GM18870 (cell line): ENCODE measurements at regions not wholly inside any gene's neighbourhood (a gene's known extent, or its start where the extent isn't known, plus 50 kb on each side); places are given as distances from the start of the nearest gene placed in this dataset.
"Not testable (repeated sequence)": the region's sequence is repeated elsewhere in the genome, so short reads cannot be mapped to it uniquely, and the experiment has no call there.

Experiments used
- ATAC-seq: cut with Tn5 transposase; IDR thresholded peaks from one replicate; pipeline ENCODE4 v1.9.1; 2021; ENCODE audit warnings: moderate library complexity; ENCODE audit not compliant: unreplicated experiment

DNA sequence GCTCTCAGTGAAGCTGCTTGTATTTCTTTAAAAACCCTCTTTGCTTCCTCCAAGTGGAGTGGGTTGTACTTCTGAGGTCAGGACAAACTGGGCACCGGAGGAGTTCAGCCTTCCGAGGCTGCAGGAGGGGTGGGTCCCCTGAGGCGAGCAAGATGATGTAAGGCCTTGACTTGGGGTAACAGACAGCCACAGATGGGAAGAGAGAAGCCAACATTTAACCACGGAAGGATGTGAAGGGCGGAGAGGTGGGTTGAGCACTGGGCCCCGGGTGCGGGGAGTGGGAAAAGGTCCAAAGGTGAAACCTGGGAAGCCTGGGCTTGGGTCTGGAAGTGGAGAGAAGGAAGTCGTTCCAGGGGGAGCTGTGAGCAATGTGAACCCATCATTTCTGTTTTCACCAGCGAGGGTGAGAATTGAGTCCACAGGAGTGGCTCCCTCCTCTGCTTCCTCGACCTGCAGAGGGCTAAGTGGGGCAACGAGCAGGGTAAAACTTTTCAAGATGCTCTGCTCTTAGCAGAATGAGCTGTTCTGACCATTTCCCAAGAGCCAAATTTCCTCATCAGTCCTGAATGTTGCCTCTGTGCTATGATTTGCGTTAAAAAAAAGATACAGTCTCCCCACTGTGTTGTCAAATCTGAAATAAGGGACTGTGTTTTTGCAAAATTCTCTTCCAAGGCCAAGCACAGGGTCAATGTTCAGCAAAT is 137.7 kb upstream of the CRHR1 start:
- ATAC-seq = no peak

DNA sequence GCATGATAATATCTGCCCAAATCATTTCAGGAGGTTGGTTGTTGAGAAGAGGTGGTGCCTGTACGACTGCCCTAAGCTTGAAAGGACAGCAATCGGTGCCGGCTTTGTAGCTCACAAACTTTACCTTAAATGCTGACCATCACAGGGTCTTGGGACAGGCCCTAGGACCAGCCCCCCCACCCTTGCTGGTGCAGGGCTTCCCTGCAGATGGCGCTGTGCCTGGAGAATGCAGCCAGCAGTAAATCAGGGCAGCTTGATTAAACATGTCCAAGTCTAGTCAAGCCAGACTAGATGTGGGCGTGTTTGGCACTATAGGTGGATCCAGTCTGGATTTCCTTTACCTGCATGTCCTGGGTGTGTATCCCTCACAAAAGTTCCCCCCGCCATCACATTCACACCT is 135.5 kb upstream of the CRHR1 start:
- no peak for ATAC-seq

DNA sequence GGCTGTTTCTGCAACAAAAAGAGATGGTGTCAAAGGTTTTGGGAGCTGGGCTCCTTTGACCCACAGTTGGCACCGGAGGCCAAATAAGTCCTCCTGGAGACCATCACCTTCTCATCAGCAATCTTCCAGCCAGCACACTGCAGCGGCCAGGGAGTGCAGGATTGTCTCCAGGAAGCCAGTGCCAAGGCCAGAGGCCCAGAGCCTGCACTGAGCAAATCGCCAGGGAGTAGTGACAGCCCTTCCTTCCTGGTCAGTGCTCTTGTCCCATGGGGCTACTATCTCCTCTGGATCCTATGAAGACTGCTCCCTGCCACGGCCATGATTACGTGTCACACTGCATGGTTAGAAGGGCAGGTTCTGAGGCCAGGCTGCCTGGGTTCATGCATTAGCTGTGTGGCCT is 134.3 kb upstream of the CRHR1 start:
- ATAC-seq = no peak

DNA sequence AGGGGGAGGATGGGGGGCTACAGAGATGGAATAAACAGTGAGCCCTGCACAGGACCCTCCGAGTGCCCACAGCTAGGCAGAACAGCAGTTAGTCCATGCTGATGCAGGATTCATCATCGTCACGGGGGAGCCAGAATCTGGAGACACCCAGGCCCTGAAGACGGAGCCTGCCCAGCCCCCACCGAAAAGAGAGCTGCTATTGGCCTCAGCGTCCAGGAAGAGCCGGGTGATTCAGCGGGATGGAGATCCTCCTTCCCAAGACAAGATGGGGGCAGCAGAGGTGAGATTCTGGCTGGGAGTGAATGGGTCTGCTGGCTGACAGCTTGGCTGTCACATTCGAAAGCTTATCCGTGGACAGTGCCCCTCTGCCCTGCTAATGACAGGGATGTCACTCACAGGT is 133.6 kb upstream of the CRHR1 start:
- no peak for ATAC-seq

DNA sequence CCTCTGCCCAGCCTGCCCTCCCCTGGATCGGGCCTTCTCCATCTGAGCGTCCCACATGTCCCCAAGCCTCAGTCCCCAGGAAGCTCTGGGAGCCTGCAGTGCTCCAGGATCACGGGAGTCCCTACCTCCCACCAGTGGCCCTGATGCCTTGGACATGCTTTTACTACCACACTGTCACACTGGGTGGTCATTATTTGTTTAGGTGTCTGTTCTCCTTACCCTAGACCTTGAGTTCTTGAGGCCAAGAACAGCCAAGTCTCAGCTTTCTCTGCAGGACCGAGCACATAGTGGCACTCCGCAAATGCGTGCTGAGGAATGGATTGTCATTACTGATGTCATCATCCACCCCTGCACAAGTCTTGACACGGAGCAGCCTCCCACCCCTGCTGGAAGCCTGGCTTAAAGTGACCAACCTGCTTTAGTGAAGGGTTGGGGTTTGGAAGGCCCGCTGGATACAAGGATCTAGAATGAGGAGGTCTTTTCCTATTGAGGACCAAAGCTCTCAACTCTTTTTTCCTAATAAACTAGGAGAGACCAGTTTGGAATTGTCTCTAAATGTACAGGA is 132.9 kb upstream of the CRHR1 start:
- ATAC-seq = no peak

DNA sequence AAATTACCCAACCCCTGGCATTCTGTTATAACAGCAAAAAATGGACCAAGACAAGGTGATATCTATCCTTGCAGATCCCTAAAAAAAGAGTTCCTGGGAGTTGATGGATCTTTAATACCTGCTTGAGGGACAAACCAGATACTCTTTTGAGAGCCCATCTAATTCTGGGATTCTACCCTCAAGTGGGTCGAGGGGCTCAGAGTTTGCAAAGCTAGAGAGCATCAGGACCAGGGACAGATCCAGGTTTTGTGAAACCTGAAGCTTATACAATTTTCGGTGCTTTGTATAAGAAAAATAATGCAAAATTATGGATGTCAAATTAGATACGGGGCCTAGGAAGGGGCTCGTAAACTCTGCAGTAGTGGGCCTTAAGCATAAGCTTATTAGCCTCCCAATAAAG is 130.5 kb upstream of the CRHR1 start:
- ATAC-seq = no peak

DNA sequence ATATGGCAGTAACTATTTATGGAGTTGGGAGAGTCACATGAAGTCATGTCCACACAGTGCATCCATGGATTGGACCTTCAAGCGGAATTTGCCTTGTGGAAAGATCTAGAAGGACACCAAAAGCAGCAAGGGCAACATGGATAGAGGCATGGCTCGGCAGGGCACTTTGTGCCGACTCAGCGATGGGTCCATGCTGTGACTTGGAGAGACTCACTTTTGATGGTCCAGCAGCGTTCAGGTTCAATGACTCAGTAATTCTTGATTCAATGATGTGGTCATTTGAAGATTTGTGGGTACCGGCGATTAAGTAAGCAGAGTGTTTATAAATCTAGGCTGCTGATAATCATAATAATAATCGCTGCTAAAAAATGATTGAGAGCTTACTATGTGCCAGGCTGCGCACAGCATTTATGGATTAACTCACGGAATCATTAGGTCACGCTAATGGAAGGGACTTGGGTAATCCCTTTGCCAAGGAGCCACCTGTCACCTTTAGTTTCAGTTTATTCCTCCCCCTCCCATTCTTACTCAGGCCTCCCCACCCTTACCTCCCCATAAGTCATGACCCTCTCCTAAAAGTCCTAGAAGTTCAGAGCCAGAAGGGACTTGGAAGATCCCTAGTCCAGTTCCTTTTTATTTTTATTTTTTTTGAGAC is 127.5 kb upstream of the CRHR1 start:
- ATAC-seq = no peak

DNA sequence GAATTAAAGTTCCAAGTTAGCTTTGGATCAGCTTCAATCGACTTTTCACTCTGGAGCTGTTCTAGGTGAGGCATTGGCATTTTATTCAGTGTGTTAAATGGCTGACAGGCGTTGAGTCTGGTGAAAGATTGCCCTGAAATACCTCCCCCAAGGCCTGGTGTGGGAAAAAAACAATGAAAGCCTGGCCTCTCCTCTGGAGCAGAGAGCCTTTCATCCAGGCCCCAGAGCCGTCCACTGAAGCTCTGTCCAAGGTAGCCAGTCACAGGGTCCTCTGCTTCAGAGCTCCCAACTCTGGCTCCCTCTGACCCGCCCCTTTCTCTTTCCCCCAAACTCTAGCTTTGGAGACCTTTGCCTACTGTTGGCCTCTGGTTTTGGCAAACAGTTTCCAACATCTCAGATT is 123.6 kb upstream of the CRHR1 start:
- ATAC-seq = no peak

DNA sequence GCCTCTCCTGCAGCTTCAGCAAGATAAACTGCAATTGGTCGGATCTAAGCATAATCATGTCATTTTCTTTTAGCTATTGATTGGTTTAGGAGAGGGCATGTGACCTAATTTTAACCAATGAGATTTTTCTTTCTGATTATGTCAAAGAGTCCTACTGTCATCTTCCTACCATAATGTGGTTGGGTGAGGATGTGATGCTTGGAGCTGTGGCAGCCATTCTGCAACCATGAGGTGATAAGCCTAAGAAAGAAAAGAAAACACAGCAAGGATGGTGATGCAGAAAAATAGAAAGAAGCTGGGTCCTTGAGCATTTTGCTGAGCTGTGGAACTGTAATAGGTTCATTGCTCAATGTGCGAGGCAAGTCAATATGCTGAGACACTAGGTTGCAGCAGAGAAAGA is 121.7 kb upstream of the CRHR1 start:
- no peak for ATAC-seq

DNA sequence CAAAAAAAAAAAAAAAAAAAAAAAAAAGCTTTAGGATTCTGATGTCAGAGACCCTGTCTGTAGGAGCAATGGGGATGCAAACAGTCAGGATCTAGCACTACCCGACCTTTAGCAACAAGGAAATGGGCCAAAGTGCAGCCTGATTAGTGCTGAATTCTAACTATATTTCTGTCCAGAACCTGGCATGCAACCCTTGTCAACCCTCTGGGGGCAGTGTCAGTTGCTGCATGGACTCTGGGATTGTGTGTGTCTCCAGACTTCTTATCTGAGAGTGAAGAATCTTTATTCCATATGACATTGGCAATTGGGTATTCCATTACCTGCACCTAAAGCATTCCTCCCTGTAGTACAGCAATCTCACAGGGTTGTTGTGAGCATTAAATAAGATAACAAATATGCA is 120.3 kb upstream of the CRHR1 start:
- ATAC-seq = no peak

DNA sequence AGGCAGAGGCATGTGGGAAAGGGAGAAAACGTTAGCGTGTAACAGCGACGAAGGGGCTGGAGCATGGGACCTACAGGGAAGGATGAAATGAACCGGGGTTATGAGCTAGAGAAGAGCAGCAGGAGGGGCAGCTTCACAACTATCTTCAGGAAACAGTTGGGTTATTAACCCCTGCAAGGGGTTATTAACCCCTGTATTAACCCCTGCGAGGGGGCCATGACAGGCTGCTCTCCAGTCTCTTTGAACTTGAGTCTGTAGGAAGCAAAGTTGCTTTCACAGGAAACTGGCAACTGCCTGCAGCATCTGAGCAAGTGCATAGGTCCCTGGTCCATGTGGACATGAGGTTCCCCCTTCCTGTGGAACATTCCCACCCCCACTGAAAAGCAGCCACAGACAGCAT is 119.2 kb upstream of the CRHR1 start:
- ATAC-seq = no peak

DNA sequence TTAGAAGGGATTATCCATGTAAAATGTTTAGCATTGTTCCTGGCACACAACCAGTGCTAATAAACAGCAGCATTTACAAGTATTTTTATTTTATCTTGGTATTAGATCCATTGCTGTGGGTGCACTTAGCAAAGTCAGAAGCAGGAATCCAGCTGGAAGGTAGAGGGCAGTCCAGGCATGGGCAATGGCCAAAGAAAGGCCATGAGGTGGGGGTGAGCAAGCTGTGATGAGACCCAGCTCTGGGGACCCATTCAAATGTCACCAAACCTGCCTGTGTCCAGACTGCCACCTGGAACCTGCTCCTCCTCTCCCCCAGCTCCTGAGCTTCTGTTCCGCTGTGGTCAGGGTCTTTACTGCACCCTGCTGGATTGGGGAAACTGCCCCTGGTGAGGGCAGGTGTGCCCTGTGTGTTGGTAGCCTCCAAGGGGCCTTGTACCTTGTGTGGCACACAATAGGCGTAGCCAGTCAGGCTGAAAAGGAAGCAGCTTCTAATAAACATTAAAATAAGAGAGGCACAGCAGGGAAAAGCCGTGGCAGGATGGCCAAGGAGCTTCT is 118.0 kb upstream of the CRHR1 start:
- no peak for ATAC-seq

DNA sequence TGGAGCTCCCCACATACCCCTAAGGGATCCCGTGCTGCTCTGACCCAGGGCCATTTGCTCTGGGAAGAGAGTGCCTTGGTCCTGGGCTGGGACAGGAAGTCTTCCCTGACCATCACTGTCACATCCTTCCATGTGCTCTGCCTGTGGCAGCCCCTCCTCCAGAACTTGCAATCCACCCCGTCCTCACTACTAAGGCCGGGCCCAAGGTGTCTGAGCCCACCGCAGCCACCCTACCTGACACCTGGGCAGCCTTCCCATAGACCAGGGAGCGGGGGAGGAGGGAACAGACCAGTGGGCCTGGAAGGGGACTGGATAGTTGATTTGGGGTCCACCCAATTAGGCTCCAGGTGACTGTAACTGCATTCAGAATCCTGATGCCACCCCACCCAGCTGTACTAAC is 117.5 kb upstream of the CRHR1 start:
- ATAC-seq = no peak

DNA sequence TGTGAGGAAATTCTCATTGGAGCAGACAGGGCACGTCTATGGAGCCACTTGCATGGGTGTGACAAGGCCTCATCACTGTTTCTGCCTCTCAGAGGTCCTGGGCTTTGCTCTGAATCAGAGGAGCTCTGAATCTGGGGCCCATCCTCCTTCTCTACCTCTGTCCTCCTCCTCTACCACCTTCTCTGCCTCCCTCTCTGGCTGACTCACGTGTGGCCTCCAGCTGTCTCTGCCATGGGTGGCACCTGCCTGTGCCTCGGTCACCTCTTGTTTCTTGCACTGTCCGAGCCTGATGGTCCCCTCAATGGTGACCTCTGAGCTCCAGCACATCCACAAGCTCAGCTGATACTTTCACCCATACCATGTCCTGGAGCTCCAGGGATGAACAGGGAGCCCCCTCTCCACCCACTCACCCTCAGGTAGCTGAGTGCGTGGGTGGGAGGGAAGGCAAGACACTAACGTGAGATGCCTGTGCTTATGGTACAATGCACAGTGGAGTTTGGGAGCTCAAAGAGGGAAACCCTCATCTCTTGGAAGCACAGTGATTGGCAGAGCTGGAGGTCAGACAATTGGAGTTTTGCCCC is 116.4 kb upstream of the CRHR1 start:
- no peak for ATAC-seq

DNA sequence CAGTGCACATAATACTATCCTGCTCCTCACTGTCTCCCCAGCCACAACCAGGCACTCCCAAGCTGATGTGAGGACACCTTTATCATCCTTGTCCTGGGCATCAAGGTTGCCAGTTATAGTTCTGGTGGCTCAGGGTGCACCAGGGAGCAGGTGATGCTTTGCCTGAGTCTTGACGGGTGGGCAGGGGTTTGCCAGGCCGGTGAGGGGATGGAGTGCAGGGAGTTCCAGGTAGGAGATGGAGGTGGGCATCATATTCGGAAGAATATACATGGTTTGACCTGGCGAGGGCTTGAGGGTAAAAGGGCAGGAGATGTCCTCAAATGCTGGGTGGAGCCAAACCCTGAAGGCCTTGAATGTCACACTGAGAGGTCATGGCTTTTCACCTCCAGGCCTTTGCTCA is 115.8 kb upstream of the CRHR1 start:
- ATAC-seq = no peak

DNA sequence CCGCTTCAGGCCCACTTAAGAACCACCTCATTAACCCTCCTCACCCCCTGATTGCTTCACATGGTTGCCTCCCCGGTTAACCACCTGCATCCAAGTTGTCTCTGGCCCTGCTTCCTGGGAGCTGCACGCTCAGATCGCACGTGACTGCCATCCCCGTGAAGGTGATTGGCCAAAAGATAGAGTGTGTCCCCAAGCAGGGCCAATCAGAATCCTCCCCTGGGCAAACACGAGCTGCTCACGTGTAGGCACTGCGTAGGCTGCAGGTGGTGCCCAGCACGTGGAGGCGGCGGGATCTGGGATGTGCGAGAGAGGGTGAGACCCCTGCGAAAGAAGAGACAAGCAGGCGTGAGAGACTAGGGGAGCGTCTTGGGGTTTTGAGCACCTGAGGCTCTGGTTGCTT is 111.8 kb upstream of the CRHR1 start:
- no peak for ATAC-seq

DNA sequence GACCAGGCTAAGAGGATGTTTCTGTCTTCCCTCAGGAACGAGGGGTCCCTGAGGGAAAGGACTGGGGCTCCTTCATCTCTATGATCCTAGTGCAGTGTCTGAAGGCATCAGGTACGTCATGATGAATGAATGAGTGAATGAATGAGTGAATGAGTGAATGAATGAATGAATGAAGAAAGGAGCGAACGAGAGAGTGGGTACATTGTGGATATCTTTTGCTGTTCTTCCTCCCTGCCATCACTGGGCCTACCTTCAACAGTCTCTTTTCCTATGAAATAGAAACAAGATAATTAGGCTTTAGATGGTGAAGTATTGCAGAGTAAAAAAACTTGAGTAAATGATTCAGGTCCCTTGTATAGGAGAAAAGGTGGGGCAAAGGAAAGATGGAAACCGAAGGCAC is 111.3 kb upstream of the CRHR1 start:
- no peak for ATAC-seq

DNA sequence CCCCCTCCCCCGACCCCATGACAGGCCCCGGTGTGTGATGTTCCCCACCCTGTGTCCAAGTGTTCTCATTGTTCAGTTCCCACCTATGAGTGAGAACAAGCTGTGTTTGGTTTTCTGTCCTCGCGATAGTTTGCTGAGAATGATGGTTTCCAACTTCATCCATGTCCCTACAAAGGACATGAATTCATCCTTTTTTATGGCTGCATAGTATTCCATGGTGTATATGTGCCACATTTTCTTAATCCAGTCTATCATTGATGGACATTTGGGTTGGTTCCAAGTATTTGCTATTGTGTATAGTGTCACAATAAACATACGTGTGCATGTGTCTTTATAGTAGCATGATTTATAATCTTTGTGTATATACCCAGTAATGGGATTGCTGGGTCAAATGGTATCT is 110.4 kb upstream of the CRHR1 start:
- not testable (repeated sequence) for ATAC-seq

DNA sequence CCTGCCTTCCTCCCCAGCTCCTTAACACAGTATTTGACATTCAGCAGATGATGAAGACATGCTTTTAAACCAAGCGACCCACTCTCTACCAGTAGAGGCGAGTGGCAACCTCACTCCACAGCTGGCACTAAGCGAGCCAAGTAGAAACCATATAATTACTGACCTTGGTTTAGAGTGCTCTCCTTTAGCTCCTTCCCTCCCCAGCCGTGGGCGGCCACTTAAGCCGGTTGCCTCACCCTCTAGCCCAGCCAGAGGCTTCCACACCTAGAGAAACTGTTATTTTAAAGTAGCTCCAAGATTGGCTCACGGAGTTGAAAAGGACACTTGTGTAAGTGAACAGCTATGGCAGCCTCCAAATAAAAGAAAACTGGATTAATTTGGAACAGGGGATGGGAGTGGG is 109.1 kb upstream of the CRHR1 start:
- no peak for ATAC-seq

DNA sequence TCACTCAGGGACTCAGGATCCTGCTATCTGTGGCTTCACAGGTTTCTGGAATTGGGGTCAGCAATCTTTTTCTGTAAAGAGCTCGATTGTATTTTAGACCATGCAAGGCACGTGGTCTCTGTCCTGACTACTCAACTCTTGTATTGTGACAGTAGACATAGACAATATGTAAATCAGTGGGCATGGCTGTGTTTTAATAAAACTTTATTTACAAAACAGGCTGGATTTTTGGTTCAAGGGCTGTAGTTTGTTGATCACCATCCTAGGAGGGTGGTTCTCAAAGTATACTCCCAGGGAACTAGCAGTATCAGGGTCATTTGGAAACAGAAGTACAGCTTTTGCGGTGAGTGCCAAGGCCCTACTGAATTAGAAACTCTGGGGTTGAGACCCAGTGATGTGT is 108.2 kb upstream of the CRHR1 start:
- ATAC-seq = no peak

DNA sequence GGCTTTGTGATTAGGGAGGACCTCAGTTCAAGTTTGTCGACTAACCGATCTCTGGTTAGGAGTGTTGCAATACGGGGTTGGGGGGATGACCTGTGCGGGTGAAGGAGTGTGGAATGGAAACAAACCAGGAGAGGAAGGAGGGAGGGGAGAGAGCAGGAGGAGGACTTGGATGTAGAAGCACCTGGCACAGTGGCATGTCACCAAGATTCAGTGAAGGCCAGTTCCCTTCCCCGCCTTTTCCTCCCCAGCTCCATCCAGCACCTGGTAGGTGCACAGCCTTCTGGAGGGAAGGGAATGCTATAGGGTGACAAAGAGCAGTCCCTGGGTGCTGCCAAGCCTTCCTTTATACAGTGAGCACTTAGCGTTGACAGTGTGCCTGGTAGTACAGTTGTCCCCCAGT is 107.4 kb upstream of the CRHR1 start:
- ATAC-seq = no peak

DNA sequence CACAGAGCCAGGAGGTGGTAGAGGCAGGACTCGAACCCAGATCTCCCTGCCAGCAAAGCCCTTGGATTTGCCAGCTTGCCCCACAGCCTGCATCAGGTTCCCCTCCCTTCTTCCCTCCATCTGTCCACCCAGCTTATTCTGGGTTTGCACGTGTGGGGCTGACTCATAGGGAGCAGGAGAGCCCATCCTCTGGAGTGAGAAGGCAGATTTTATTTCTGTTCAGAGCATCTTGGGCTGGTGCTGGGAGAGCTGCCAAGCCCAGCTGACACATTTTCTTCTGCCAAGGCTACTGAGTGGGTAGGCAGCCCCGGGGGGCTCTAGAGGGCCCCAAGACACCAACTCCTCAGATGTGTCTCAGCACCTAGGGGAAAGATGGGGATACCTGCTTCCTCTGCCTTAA is 106.3 kb upstream of the CRHR1 start:
- no peak for ATAC-seq
